Spleen (tissue), 11 donors: ENCODE measurements at regions not wholly inside any gene's neighbourhood (a gene's known extent, or its start where the extent isn't known, plus 50 kb on each side); places are given as distances from the start of the nearest gene placed in this dataset.

ENCODE experiments used
- DNase-seq: peaks from one replicate; pipeline ENCODE4 v3.0.0-alpha.2; 2020
- H3K27ac ChIP-seq, 8 donors: fragments of 200-600 bp; sonication (generic) in 7 of 8; 1 replicate in 4 of 8; 2 replicates in 4 of 8; pipeline versions ENCODE4 v1.5.0 to v1.8.0; 2016 to 2021; ENCODE audit warnings: inconsistent platforms in 4 of 8, mild to moderate bottlenecking in 4 of 8, moderate library complexity in 1 of 8
- H3K27me3 ChIP-seq, 7 donors: fragments of 200-600 bp; sonication (generic) in 6 of 7; replicated peaks in 1 of 7; 1 replicate in 4 of 7; 2 replicates in 3 of 7; pipeline versions ENCODE4 v1.5.0 to v1.8.0; 2016 to 2021; ENCODE audit warnings: inconsistent platforms in 3 of 7, mild to moderate bottlenecking in 1 of 7
- H3K36me3 ChIP-seq, 6 donors: fragments of 200-600 bp; sonication (generic) in 5 of 6; 1 replicate in 4 of 6; 2 replicates in 2 of 6; pipeline versions ENCODE4 v1.5.0 to v1.8.0; 2016 to 2021; ENCODE audit warnings: inconsistent platforms in 2 of 6
- H3K4me1 ChIP-seq, 6 donors: fragments of 200-600 bp; sonication (generic) in 5 of 6; 1 replicate in 3 of 6; 2 replicates in 3 of 6; pipeline versions ENCODE4 v1.5.0 to v1.8.0; 2016 to 2021; ENCODE audit warnings: inconsistent platforms in 3 of 6
- H3K4me3 ChIP-seq, 8 donors: fragments of 200-600 bp; sonication (generic) in 7 of 8; 1 replicate in 4 of 8; 2 replicates in 4 of 8; pipeline versions ENCODE4 v1.5.0 to v1.8.0; 2016 to 2021; ENCODE audit warnings: inconsistent platforms in 4 of 8, mild to moderate bottlenecking in 4 of 8, moderate library complexity in 2 of 8
- H3K9me3 ChIP-seq, 8 donors: fragments of 200-600 bp; sonication (generic) in 7 of 8; 1 replicate in 4 of 8; 2 replicates in 4 of 8; pipeline versions ENCODE4 v1.5.0 to v1.8.0; 2016 to 2021; ENCODE audit warnings: inconsistent platforms in 4 of 8
- POLR2A ChIP-seq, 3 donors: fragments of 450-650 bp; IDR thresholded peaks; one replicate each; pipeline ENCODE4 v1.5.1; 2017; ENCODE audit warnings: antibody characterized with exemption in 3 of 3, mild to moderate bottlenecking in 1 of 3
- POLR2AphosphoS5 ChIP-seq, 3 donors: sonication (generic); formaldehyde crosslinking; IDR thresholded peaks; one replicate each; pipeline ENCODE4 v1.5.1; 2017; ENCODE audit warnings: antibody characterized with exemption in 3 of 3
- whole genome bisulfite sequencing, 5 donors: extraction: QIAGEN DNeasy Blood & Tissue Kit in 3 of 5; methylation state at CpG; one replicate each; pipeline versions ENCODE4 v1.1.5 to v1.1.7; 2013 to 2018; 5-methylcytosine and 5-hydroxymethylcytosine counted together
- intact Hi-C: fragments of 100-400 bp; cut with DNase I; formaldehyde crosslinking; loops from one replicate; pipeline ENCODE4 v1.15.0; 2023; ENCODE audit warnings: low total_unique reads
- TF ChIP-seq, protein P1 (sequence below), 11 experiments: fragments of 200-600 bp in 7 of 11; fragments of 450-650 bp in 4 of 11; sonication (generic) in 4 of 11; IDR thresholded peaks in 8 of 11; conservative IDR thresholded peaks in 3 of 11; 1 replicate in 7 of 11; 2 replicates in 4 of 11; pipeline versions ENCODE4 v1.4.0 to v1.8.0; 2016 to 2021; ENCODE audit warnings: antibody characterized with exemption in 11 of 11, inconsistent platforms in 4 of 11, mild to moderate bottlenecking in 1 of 11
- donor health status: healthy with polysubstance abuse.
- donor health status: DM: no; HTN: no; CAD: no; lungs with moderate emphysema.
- donor health status: DM: no; HTN: no; CAD: no.
- donor health status: Bipolar disorder and iron deficiency.
- donor health status: healthy.
- donor health status: DM: no; HTN: no; CAD: no.
- donor health status: DM: yes; HTN: yes; CAD: no.

DNA sequence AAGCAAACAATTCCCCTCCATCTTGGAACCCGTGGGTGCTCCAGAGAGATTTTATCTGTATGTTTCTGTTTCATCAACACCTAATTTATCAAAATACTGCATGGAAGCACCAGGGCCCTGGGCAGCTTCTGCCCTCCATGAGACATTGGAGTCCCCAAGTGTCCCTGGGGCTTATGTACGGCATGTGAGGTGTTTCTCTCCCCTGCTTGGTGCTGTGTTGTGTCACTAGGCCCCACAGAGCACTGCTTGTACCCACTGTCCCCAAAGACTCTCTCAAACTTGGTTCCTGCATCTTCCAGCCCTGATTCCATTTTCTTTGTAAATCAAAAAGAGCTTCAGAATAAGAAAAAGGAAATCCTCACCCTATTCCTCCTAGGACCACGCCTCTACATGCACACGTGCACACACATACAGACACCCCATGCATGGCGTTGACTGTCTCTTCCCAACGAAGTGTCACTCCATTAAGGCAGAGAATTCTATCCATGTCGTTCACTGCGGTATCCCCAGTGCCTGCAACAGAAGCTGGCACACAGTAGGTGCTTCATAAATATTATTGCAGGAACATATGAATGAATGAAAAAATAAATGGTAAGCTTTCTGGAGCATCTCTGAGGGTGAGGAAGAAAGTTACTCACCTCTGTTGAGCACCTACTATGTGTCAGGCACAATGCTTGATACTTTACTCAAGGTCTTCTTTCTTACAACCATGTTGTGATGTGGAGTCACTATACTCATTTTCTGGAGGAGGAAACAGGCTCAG lies 191.6 kb downstream of the DICER1 start:
- Histone ChIP-seq H3K4me1 (peaks cover 0 to 4% (median 0%) of the 10 kb centered on the region in 6 donors), H3K27me3 (peaks cover 0 to 38% (median 7%) of the 10 kb centered on the region in 7 donors), H3K4me3 (no peak overlapping the region), H3K9me3 (peaks cover 0 to 2% (median 0%) of the 10 kb centered on the region in 8 donors), H3K27ac (no peak overlapping the region), H3K36me3 (no peaks in the 10 kb centered on the region)
- WGBS, 5 donors: 81 to 89% (median 85%) methylated on average over 8 of the region's 8 CpGs
- no peak for DNase-seq
- intact Hi-C loops: no loop called here
- no peak for TF ChIP-seq POLR2A (IDR thresholded peaks at IDR 0.05)
- TF ChIP-seq, protein P1, sequence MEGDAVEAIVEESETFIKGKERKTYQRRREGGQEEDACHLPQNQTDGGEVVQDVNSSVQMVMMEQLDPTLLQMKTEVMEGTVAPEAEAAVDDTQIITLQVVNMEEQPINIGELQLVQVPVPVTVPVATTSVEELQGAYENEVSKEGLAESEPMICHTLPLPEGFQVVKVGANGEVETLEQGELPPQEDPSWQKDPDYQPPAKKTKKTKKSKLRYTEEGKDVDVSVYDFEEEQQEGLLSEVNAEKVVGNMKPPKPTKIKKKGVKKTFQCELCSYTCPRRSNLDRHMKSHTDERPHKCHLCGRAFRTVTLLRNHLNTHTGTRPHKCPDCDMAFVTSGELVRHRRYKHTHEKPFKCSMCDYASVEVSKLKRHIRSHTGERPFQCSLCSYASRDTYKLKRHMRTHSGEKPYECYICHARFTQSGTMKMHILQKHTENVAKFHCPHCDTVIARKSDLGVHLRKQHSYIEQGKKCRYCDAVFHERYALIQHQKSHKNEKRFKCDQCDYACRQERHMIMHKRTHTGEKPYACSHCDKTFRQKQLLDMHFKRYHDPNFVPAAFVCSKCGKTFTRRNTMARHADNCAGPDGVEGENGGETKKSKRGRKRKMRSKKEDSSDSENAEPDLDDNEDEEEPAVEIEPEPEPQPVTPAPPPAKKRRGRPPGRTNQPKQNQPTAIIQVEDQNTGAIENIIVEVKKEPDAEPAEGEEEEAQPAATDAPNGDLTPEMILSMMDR (IDR thresholded peaks at IDR 0.05 in 8 of 11, conservative IDR thresholded peaks at IDR 0.05 in 3 of 11): no peak
- no peak for TF ChIP-seq POLR2AphosphoS5 (IDR thresholded peaks at IDR 0.05)

- peaks cover 0 to 4% (median 0%) of the 10 kb centered on the region in 6 donors for H3K4me1 ChIP-seq
- H3K9me3 ChIP-seq: no peaks in the 10 kb centered on the region
- DNase-seq: no peak
- no peak overlapping the region for H3K4me3 ChIP-seq
- intact Hi-C loops: no loop called here
- H3K36me3 ChIP-seq: no peaks in the 10 kb centered on the region
- TF ChIP-seq POLR2A (IDR thresholded peaks at IDR 0.05) (no peak), POLR2AphosphoS5 (IDR thresholded peaks at IDR 0.05) (no peak)
- TF ChIP-seq, protein P1 (IDR thresholded peaks at IDR 0.05 in 8 of 11, conservative IDR thresholded peaks at IDR 0.05 in 3 of 11): no peak
- H3K27me3 ChIP-seq: peaks cover 0 to 43% (median 7%) of the 10 kb centered on the region in 7 donors
- no peak overlapping the region for H3K27ac ChIP-seq
- 83 to 89% (median 88%) methylated on average over 7 of the region's 7 CpGs for WGBS, 5 donors
These were observed 192.4 kb downstream of the DICER1 start for GRCh38 chr14:94964931-94965330.

GRCh38 chr14:94964181-94964580 lies 193.1 kb downstream of the DICER1 start:
- TF ChIP-seq POLR2AphosphoS5 (IDR thresholded peaks at IDR 0.05) (no peak), POLR2A (IDR thresholded peaks at IDR 0.05) (no peak)
- TF ChIP-seq, protein P1 (IDR thresholded peaks at IDR 0.05 in 8 of 11, conservative IDR thresholded peaks at IDR 0.05 in 3 of 11): no peak
- H3K36me3 ChIP-seq: no peaks in the 10 kb centered on the region
- intact Hi-C loops: no loop called here
- H3K9me3 ChIP-seq: no peaks in the 10 kb centered on the region
- H3K4me3 ChIP-seq: no peak overlapping the region
- WGBS, 5 donors: 73 to 90% (median 79%) methylated on average over 3 of the region's 3 CpGs
- H3K4me1 ChIP-seq: peaks cover 0 to 4% (median 0%) of the 10 kb centered on the region in 6 donors
- DNase-seq: no peak
- H3K27me3 ChIP-seq: peaks cover 0 to 40% (median 7%) of the 10 kb centered on the region in 7 donors
- H3K27ac ChIP-seq: no peak overlapping the region

DNA sequence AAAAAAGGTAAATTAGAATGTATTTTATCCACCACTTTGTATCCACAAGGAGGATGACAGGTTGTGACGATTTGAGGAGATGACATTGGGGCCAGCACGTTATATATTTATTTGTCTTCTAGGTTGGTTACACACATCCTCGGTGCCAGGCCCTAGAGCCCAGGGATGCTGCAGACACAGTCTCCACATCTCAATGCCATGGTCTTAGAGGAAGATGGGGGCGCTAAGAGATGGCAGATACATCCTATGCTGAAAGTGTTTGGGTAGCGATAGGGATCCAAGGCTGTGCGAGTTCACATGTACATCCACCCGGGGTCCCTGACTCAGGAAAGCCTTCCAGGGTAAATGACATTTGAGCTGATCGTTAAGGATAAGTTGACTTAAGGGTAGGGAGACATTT lies 193.1 kb upstream of the GSC start:
- H3K27ac ChIP-seq: no peak overlapping the region
- H3K27me3 ChIP-seq: peaks cover 0 to 40% (median 7%) of the 10 kb centered on the region in 7 donors
- H3K4me1 ChIP-seq: peaks cover 0 to 4% (median 0%) of the 10 kb centered on the region in 6 donors
- TF ChIP-seq, protein P1 (IDR thresholded peaks at IDR 0.05 in 8 of 11, conservative IDR thresholded peaks at IDR 0.05 in 3 of 11): no peak
- no peak for TF ChIP-seq POLR2A (IDR thresholded peaks at IDR 0.05)
- no peak for TF ChIP-seq POLR2AphosphoS5 (IDR thresholded peaks at IDR 0.05)
- no peak overlapping the region for H3K4me3 ChIP-seq
- 77 to 88% (median 88%) methylated on average over 8 of the region's 8 CpGs for WGBS, 5 donors
- intact Hi-C loops: no loop called here
- no peaks in the 10 kb centered on the region for H3K9me3 ChIP-seq
- DNase-seq: no peak
- H3K36me3 ChIP-seq: no peaks in the 10 kb centered on the region
